Activated T-cell treated with anti-CD3 and anti-CD28 coated beads for 4 hours (primary cell): ENCODE measurements at regions not wholly inside any gene's neighbourhood (a gene's known extent, or its start where the extent isn't known, plus 50 kb on each side); places are given as distances from the start of the nearest gene placed in this dataset.

Experiments used
- DNase-seq: peaks from one replicate; pipeline ENCODE4 v3.0.0-alpha.2; 2020

- no peak for DNase-seq
These were observed 90.4 kb downstream of the RBFOX3 start for GRCh38 chr17:79520167-79521165.

- no peak for DNase-seq
These were observed 91.2 kb downstream of the RBFOX3 start for GRCh38 chr17:79519601-79520000.

- no peak for DNase-seq
These were observed 92.0 kb downstream of the RBFOX3 start for GRCh38 chr17:79518585-79519523.

- no peak for DNase-seq
These were observed 92.8 kb downstream of the RBFOX3 start for GRCh38 chr17:79517827-79518584.

GRCh38 chr17:79515646-79516571 is 94.9 kb downstream of the RBFOX3 start:
- DNase-seq: no peak

GRCh38 chr17:79515110-79515509 is 95.7 kb downstream of the RBFOX3 start:
- no peak for DNase-seq

- no peak for DNase-seq
These were observed 96.9 kb downstream of the RBFOX3 start for GRCh38 chr17:79513820-79514535.

GRCh38 chr17:79513206-79513605 is 97.6 kb downstream of the RBFOX3 start:
- DNase-seq: no peak

GRCh38 chr17:79511471-79511870 is 99.4 kb downstream of the RBFOX3 start:
- no peak for DNase-seq

- DNase-seq: no peak
These were observed 100.8 kb downstream of the RBFOX3 start for GRCh38 chr17:79510071-79510470.

- no peak for DNase-seq
These were observed 101.4 kb downstream of the RBFOX3 start for GRCh38 chr17:79509490-79509889.

GRCh38 chr17:79509008-79509407 is 101.8 kb downstream of the RBFOX3 start:
- DNase-seq: no peak

GRCh38 chr17:79508291-79508716 is 102.5 kb downstream of the RBFOX3 start:
- DNase-seq: no peak

- no peak for DNase-seq
These were observed 103.9 kb downstream of the RBFOX3 start for GRCh38 chr17:79506955-79507354.

GRCh38 chr17:79506150-79506870 is 104.5 kb downstream of the RBFOX3 start:
- no peak for DNase-seq

- no peak for DNase-seq
These were observed 105.7 kb downstream of the RBFOX3 start for GRCh38 chr17:79505199-79505598.

GRCh38 chr17:79504181-79504605 is 106.7 kb downstream of the RBFOX3 start:
- DNase-seq: no peak

GRCh38 chr17:79503126-79503839 is 107.6 kb downstream of the RBFOX3 start:
- DNase-seq: no peak

- DNase-seq: no peak
These were observed 108.9 kb downstream of the RBFOX3 start for GRCh38 chr17:79501910-79502309.
